HL-60 (cell line): ENCODE measurements at regions not wholly inside any gene's neighbourhood (a gene's known extent, or its start where the extent isn't known, plus 50 kb on each side); places are given as distances from the start of the nearest gene placed in this dataset.

Experiments used
- DNase-seq, 2 experiments: peaks; one replicate each; pipeline ENCODE4 v3.0.0-alpha.2; 2010 to 2020; ENCODE audit warnings: low read depth in 1 of 2, low spot score in 1 of 2
- H3K27ac ChIP-seq: fragments of 250-450 bp; sonication (Bioruptor Pico); replicated peaks from 2 replicates; pipeline ENCODE4 v1.5.1; 2020; ENCODE audit warnings: mild to moderate bottlenecking, moderate library complexity
- H3K27me3 ChIP-seq: fragments of 250-450 bp; sonication (Bioruptor Pico); 2 replicates; pipeline ENCODE4 v1.5.1; 2021; ENCODE audit warnings: mild to moderate bottlenecking, moderate library complexity; ENCODE audit not compliant: insufficient read depth, poor library complexity, severe bottlenecking
- H3K4me3 ChIP-seq: replicated peaks from 2 replicates; pipeline ENCODE4 v1.5.1; 2011; ENCODE audit warnings: mild to moderate bottlenecking, control low read depth, low read length; ENCODE audit not compliant: insufficient read depth
- GABPA ChIP-seq: IDR thresholded peaks from 2 replicates; pipeline ENCODE4 v1.6.1; 2012; ENCODE audit warnings: low read depth
- POLR2AphosphoS5 ChIP-seq: IDR thresholded peaks from 2 replicates; pipeline ENCODE4 v1.6.1; 2012; ENCODE audit warnings: low read depth
- SPI1 ChIP-seq: IDR thresholded peaks from 2 replicates; pipeline ENCODE4 v1.6.1; 2012; ENCODE audit warnings: low read depth, mild to moderate bottlenecking, borderline replicate concordance
- TF ChIP-seq, protein P1 (sequence below): IDR thresholded peaks from one replicate; pipeline ENCODE4 v1.5.1; 2011; ENCODE audit warnings: low read length, control low read depth, inconsistent platforms; ENCODE audit not compliant: insufficient read depth
- TF ChIP-seq, protein P2 (sequence below): IDR thresholded peaks from 2 replicates; pipeline ENCODE4 v1.6.1; 2012; ENCODE audit warnings: low read depth; ENCODE audit not compliant: insufficient replicate concordance

DNA sequence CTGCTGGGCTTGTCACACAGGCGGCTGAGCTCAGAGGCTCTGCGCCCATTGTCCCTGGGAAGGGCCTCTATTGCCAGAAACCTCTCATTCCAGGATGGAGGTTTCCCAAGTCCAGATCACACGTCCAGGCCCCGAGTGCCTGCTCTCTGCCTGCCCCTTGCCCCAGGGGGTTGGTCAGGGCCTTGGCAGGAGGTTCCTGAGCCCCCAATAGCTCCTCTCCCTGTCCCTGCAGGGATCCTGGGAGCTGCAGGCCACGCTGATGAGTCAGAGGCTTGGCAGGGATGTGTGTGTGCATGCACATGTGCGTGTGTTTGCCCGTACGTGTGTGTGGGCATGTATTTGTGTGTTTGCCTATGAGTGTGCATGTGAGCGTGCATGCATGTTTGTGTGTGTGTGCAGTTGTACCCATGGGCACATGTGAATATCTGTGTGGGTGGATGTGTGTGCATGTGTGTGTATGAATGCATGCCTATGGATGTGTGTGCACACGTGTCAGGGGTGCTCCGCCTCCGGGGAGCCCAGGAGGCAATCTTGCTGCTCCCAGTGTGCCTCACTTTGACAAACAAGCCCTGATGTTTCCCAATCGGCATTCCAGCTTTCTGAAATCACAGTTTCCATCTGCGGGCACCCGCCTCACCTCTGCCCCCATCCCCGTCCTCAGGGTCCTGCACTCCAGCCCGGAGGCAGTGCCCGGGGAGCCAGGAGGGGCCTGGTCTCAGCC lies 98.4 kb upstream of the GSE1 start:
- no peak for TF ChIP-seq POLR2AphosphoS5
- TF ChIP-seq GABPA, result no peak
- TF ChIP-seq, protein P1, sequence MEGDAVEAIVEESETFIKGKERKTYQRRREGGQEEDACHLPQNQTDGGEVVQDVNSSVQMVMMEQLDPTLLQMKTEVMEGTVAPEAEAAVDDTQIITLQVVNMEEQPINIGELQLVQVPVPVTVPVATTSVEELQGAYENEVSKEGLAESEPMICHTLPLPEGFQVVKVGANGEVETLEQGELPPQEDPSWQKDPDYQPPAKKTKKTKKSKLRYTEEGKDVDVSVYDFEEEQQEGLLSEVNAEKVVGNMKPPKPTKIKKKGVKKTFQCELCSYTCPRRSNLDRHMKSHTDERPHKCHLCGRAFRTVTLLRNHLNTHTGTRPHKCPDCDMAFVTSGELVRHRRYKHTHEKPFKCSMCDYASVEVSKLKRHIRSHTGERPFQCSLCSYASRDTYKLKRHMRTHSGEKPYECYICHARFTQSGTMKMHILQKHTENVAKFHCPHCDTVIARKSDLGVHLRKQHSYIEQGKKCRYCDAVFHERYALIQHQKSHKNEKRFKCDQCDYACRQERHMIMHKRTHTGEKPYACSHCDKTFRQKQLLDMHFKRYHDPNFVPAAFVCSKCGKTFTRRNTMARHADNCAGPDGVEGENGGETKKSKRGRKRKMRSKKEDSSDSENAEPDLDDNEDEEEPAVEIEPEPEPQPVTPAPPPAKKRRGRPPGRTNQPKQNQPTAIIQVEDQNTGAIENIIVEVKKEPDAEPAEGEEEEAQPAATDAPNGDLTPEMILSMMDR, result no peak
- no peak for TF ChIP-seq SPI1
- TF ChIP-seq, protein P2, sequence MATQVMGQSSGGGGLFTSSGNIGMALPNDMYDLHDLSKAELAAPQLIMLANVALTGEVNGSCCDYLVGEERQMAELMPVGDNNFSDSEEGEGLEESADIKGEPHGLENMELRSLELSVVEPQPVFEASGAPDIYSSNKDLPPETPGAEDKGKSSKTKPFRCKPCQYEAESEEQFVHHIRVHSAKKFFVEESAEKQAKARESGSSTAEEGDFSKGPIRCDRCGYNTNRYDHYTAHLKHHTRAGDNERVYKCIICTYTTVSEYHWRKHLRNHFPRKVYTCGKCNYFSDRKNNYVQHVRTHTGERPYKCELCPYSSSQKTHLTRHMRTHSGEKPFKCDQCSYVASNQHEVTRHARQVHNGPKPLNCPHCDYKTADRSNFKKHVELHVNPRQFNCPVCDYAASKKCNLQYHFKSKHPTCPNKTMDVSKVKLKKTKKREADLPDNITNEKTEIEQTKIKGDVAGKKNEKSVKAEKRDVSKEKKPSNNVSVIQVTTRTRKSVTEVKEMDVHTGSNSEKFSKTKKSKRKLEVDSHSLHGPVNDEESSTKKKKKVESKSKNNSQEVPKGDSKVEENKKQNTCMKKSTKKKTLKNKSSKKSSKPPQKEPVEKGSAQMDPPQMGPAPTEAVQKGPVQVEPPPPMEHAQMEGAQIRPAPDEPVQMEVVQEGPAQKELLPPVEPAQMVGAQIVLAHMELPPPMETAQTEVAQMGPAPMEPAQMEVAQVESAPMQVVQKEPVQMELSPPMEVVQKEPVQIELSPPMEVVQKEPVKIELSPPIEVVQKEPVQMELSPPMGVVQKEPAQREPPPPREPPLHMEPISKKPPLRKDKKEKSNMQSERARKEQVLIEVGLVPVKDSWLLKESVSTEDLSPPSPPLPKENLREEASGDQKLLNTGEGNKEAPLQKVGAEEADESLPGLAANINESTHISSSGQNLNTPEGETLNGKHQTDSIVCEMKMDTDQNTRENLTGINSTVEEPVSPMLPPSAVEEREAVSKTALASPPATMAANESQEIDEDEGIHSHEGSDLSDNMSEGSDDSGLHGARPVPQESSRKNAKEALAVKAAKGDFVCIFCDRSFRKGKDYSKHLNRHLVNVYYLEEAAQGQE, result no peak
- Histone ChIP-seq H3K4me3 (no peak overlapping the region), H3K27ac (no peak overlapping the region), H3K27me3 (no peaks in the 10 kb centered on the region)
- no peak for DNase-seq

DNA sequence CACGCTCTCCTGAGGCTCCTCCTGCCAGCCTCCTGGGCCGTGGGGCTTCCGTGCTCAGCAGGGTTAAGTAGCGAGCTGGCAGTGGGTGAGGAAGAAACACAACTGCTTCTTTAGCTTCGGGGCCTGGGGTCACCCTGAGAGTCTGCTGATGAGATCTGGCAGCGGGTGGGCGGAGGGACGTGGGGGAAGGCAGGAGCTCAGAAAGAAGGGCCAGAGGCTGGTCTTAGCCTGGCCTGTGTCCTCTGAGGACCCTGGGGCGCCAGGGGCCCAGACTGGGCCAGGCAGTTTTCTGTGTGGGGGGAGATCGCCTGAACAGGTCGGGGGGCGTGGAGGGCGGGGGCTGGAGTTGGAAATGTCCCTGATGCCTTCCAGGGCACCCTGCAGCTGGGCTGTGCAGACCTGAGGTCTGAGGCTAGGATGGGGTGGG lies 97.8 kb upstream of the GSE1 start:
- no peak for DNase-seq
- TF ChIP-seq GABPA (no peak), SPI1 (no peak), POLR2AphosphoS5 (no peak)
- TF ChIP-seq, protein P1, result no peak
- TF ChIP-seq, protein P2, result no peak
- Histone ChIP-seq H3K4me3 (no peak overlapping the region), H3K27ac (no peak overlapping the region), H3K27me3 (no peaks in the 10 kb centered on the region)

DNA sequence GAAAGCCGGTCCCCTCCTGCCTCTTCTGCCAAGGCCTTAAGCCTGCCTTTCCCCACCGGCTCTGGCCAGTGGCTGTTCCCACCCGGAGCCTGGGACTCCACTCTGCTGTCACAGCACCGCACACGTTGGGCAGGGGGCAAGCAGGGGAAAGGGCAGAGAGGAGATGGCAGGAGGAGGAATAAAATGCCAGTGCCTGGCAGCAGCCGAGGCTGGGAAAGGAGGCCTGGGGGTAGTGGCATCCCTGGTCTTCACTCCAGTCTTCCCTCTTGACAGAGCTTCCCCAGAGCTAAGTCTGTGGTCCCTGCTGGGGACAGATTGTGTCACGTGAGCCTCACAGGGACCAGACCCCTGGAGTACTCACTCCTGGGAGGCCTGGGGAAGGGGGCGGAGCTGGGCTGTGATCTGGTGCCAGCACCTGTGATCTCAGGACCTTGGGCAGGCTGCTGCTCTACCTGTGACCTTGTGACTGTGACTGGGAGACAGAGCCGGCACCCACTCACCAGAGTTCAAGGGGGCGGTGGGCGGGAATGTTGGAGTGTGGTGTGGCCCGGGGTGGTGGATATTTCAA lies 97.2 kb upstream of the GSE1 start:
- Histone ChIP-seq H3K27ac (no peak overlapping the region), H3K27me3 (no peaks in the 10 kb centered on the region), H3K4me3 (no peak overlapping the region)
- DNase-seq, result no peak
- TF ChIP-seq, protein P2, result no peak
- TF ChIP-seq GABPA (no peak), POLR2AphosphoS5 (no peak), SPI1 (no peak)
- TF ChIP-seq, protein P1, result no peak
